ENCODE measurements at regions not wholly inside any gene's neighbourhood (a gene's known extent, or its start where the extent isn't known, plus 50 kb on each side); places are given as distances from the start of the nearest gene placed in this dataset.
"Not testable (repeated sequence)": the region's sequence is repeated elsewhere in the genome, so short reads cannot be mapped to it uniquely, and the experiment has no call there.

GRCh38 chr15:96047255-96047931, 283.1 kb upstream of the NR2F2 start:
- no peak for DNase-seq

- no peak for DNase-seq
These were observed 281.2 kb upstream of the NR2F2 start for GRCh38 chr15:96049323-96049722.

GRCh38 chr15:96049766-96050165, 280.7 kb upstream of the NR2F2 start:
- no peak for DNase-seq

GRCh38 chr15:96051598-96051997, 278.9 kb upstream of the NR2F2 start:
- no peak for DNase-seq

- no peak for DNase-seq
These were observed 278.3 kb upstream of the NR2F2 start for GRCh38 chr15:96052154-96052553.

GRCh38 chr15:96052572-96053030, 277.9 kb upstream of the NR2F2 start:
- no peak for DNase-seq

- no peak for DNase-seq
These were observed 277.3 kb upstream of the NR2F2 start for GRCh38 chr15:96053031-96053780.

- DNase-seq = no peak
These were observed 276.6 kb upstream of the NR2F2 start for GRCh38 chr15:96053781-96054428.

- DNase-seq = no peak
These were observed 275.9 kb upstream of the NR2F2 start for GRCh38 chr15:96054621-96055020.

- DNase-seq = no peak
These were observed 272.2 kb upstream of the NR2F2 start for GRCh38 chr15:96058103-96058851.

- DNase-seq = not testable (repeated sequence)
These were observed 271.7 kb upstream of the NR2F2 start for GRCh38 chr15:96058852-96059103.

- DNase-seq = not testable (repeated sequence)
These were observed 269.9 kb upstream of the NR2F2 start for GRCh38 chr15:96060591-96060990.

GRCh38 chr15:96064351-96064756, 266.1 kb upstream of the NR2F2 start:
- DNase-seq = no peak

- DNase-seq = no peak
These were observed 264.4 kb upstream of the NR2F2 start for GRCh38 chr15:96066126-96066525.

- DNase-seq = no peak
These were observed 263.5 kb upstream of the NR2F2 start for GRCh38 chr15:96066852-96067495.

GRCh38 chr15:96067677-96068076, 262.8 kb upstream of the NR2F2 start:
- DNase-seq = no peak

GRCh38 chr15:96068897-96069296, 261.6 kb upstream of the NR2F2 start:
- no peak for DNase-seq

GRCh38 chr15:96070636-96071035, 259.9 kb upstream of the NR2F2 start:
- no peak for DNase-seq

GRCh38 chr15:96072821-96073220, 257.7 kb upstream of the NR2F2 start:
- DNase-seq = no peak

- DNase-seq = no peak
These were observed 256.6 kb upstream of the NR2F2 start for GRCh38 chr15:96073908-96074307.

GRCh38 chr15:96075895-96076294, 254.6 kb upstream of the NR2F2 start:
- no peak for DNase-seq

- DNase-seq = no peak
These were observed 254.2 kb upstream of the NR2F2 start for GRCh38 chr15:96076350-96076749.

- DNase-seq = no peak
These were observed 251.5 kb upstream of the NR2F2 start for GRCh38 chr15:96079041-96079440.
